ENCODE measurements at regions not wholly inside any gene's neighbourhood (a gene's known extent, or its start where the extent isn't known, plus 50 kb on each side); places are given as distances from the start of the nearest gene placed in this dataset.

GRCh38 chr7:108997480-108997879 lies 427.8 kb downstream of the DNAJB9 start:
- no peak for DNase-seq

- no peak for DNase-seq
Measured at GRCh38 chr7:109003742-109004141, 434.1 kb downstream of the DNAJB9 start.

DNA sequence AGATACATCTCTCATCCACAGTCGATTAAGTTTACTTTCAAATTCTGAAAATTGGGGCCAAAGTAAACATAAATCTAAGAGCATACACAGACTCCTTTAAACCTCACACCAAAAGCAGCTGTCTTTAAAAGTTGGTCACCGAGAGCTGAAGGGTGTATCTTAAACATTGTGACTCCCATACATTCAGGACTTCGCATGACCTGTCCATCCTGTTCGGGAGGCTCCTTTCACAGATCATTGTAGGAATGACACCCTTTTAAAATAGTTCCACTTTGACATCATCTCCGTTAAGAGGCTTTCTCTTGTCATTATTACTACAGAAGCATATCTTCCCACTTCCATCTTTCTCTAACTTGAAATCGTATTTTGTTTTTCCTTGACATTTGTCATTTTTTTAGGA lies 440.0 kb downstream of the DNAJB9 start:
- no peak for DNase-seq

- no peak for DNase-seq
Measured at GRCh38 chr7:109020251-109020650, 450.6 kb downstream of the DNAJB9 start.

GRCh38 chr7:109021390-109021789 lies 451.7 kb downstream of the DNAJB9 start:
- no peak for DNase-seq

GRCh38 chr7:109029866-109030265 lies 460.2 kb downstream of the DNAJB9 start:
- DNase-seq = no peak

DNA sequence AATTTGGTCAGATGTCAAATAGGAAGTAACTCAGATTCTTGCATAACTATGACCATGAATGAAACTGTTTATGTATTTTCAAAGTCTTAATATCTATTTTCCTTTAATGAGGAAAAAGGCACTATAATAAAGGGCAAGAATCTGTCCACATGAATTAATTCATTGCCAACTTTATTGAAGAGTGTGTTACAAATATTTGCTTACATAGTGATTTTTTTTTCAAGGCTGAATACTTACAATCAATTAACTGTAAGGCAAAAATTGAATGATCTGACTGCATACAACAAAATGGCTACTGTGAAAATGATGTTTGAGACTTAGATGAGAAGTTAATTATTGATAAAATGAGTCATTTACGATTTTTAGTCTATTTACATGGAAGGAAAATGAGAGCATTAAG lies 475.0 kb downstream of the DNAJB9 start:
- DNase-seq = no peak

DNA sequence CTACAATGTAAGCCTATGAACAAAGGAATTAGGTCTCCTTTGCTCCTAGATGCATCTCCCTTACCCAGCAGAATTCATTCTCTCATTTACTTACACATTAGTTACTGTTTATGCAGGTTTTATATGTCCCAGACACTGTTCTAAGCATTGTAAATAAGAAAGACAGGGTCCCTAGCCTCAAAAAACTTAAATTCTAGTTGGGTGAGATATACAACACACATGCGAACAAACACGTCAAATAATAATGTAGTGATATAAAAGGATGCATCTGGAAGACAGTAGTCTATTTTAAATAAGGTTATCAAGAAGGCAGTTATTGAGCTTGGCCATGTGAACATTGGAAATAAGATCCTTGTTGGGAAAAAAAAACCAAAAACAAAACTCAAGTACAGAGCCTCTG lies 479.7 kb downstream of the DNAJB9 start:
- no peak for DNase-seq

GRCh38 chr7:109059089-109059488 lies 489.4 kb downstream of the DNAJB9 start:
- DNase-seq = no peak

- no peak for DNase-seq
Measured at GRCh38 chr7:109062798-109063197, 493.1 kb downstream of the DNAJB9 start.

- no peak for DNase-seq
Measured at GRCh38 chr7:109073543-109073942, 503.9 kb downstream of the DNAJB9 start.

- DNase-seq = no peak
Measured at GRCh38 chr7:109076396-109076972, 506.8 kb downstream of the DNAJB9 start.

DNA sequence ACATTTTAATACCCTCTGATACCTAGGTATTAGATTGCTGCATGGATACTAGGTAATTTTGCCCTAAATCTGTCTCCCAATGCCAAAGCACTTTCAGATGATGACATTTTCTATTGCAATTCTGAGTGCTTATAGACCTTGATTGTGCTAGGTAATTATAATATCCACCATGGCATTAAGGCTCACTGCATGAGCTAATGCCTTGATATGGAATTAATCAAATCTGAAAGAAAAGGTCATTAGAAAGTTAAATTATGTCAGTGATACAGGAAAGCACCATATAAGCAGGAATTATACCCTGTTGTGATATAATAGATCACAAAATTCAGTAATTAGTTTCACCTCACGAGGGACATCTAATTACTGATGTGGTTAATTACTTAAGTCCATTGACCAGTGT lies 521.4 kb downstream of the DNAJB9 start:
- no peak for DNase-seq

GRCh38 chr7:109092268-109092667 lies 522.6 kb downstream of the DNAJB9 start:
- DNase-seq = no peak

GRCh38 chr7:109101332-109101731 lies 531.7 kb downstream of the DNAJB9 start:
- DNase-seq = no peak

- DNase-seq = no peak
Measured at GRCh38 chr7:109109558-109109957, 539.9 kb downstream of the DNAJB9 start.

- DNase-seq = no peak
Measured at GRCh38 chr7:109111086-109111485, 541.4 kb downstream of the DNAJB9 start.

DNA sequence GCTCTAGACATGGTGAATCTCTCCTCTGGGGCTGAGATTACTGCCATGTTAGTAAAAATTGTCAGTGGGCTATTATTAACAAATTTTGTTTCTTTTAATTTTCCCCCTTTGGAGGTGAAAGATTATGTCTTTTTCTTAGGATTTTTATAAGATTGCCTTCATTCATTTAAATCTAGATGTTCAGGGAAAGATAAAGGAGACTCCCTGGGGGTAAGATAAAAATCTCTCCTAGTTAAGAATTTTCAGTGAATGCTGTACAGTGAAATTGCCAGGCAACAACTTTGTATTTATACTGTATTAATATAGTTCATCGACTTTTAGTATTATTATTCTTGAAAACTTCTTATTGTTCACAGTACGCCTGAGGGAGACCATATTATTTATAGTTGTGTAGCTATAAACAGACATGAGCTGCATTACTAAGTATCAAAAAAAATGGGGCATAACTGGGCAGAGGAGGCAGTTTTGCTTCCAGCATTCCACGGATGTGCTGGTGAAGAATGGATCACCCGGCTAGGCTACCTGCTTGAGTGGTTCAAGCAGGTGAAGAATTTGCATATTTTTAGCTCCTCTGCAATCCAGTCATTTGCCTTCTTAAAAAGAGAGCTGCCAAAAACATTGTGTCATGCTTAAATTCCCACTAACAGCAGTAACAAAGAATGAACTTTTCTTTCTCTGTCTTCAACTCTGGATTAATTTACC lies 552.1 kb downstream of the DNAJB9 start:
- DNase-seq = no peak

GRCh38 chr7:109125001-109125400 lies 555.3 kb downstream of the DNAJB9 start:
- DNase-seq = no peak

DNA sequence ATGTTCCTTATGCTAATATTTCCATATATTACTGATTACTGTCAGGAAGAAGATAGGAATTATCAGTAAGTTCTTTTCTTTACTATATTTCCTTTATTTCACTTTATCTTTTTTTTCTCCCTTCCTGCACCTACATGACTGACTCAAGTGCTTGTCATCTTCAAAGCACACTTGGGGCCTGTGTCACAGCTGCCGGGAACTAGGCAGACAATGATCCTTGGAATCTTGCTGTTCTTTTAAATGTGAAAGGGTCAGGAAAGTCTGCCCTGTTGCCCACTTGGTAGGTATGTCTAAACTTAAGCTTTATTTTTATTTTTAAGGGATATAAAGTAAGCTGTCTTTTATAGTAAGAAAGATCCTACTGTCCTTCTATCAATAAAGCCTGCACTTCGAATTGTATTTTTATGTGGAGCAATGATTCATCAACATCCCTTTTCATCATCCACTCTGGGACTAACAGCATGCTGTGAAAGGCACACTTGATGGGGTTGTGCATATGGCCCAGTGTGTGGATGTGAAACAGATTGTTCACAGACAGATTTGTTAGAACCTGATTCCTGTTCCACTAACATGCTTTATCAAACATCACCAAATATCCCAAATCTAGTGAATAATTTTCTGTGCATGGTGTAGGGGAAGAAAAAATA lies 556.9 kb downstream of the DNAJB9 start:
- DNase-seq = no peak

DNA sequence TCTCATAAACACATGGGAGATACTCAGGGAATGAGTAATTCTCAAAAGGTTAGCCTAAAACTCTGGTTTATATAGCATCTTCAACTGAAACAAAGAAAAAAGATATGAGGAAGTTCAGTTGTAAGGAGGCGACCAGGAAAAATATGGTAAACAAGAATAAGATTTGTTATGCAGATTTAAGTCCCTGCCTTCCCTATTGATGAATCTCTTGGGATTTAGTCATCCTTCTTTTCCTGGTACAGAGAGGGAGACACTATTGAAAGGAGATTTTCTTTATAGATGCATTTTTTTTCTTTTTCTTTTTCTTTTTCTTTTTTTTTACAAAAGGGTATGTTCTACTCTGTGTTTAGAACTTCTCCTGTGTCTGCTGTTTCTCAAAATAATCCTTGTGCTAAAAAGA lies 557.5 kb downstream of the DNAJB9 start:
- DNase-seq = no peak

- DNase-seq = no peak
Measured at GRCh38 chr7:109131141-109131540, 561.5 kb downstream of the DNAJB9 start.

GRCh38 chr7:109136893-109137292 lies 567.2 kb downstream of the DNAJB9 start:
- DNase-seq = no peak

- no peak for DNase-seq
Measured at GRCh38 chr7:109154748-109155147, 585.1 kb downstream of the DNAJB9 start.

DNA sequence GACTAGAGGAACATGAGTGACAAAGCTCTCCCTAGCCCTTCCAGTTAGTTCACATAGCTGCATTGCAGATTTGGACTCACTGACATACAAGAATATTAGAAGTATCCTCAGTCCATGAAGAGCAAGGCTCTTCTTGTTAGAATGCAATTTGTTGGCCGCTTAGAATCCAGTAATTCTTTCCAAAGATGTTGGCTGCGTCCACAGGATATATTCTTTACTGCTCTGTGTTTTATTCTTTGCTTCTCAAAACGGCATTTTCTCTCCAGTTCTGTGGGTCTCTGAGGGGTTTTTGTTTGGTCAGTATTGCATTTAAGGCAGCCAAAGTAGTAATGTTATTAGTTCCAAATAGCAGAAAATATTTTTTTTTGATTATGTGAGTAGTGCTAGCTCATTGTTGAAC lies 588.6 kb downstream of the DNAJB9 start:
- DNase-seq = no peak

Data from NCI-H146 (cell line).